PFSK-1 (cell line): ENCODE measurements at regions not wholly inside any gene's neighbourhood (a gene's known extent, or its start where the extent isn't known, plus 50 kb on each side); places are given as distances from the start of the nearest gene placed in this dataset.

Source experiments
- FOXP2 ChIP-seq: optimal IDR thresholded peaks from 2 replicates; pipeline ENCODE3; 2011; ENCODE audit warnings: borderline replicate concordance, control low read depth, inconsistent platforms; ENCODE audit not compliant: insufficient read depth; ENCODE audit errors: extremely low read length, extremely low read depth
- POLR2AphosphoS5 ChIP-seq: IDR thresholded peaks from 2 replicates; pipeline ENCODE4 v1.6.1; 2012; ENCODE audit warnings: low read depth, mild to moderate bottlenecking, control low read depth, low read length, moderate library complexity
- SIN3A ChIP-seq: IDR thresholded peaks from 2 replicates; pipeline ENCODE4 v1.6.1; 2012; ENCODE audit warnings: mild to moderate bottlenecking, low read length, moderate library complexity, borderline replicate concordance; ENCODE audit not compliant: insufficient read depth
- TAF1 ChIP-seq: IDR thresholded peaks from 2 replicates; pipeline ENCODE4 v1.6.1; 2012; ENCODE audit warnings: low read length, control low read depth, borderline replicate concordance; ENCODE audit not compliant: insufficient read depth
- TF ChIP-seq, protein P1 (sequence below), 2 experiments: IDR thresholded peaks; 2 replicates each; pipeline versions ENCODE4 v1.6.1 to v1.8.0; 2011 to 2012; ENCODE audit warnings: low read depth in 2 of 2, low read length in 2 of 2, control low read depth in 1 of 2, inconsistent platforms in 1 of 2, mild to moderate bottlenecking in 1 of 2, moderate library complexity in 1 of 2; ENCODE audit not compliant: insufficient read depth in 1 of 2

- TF ChIP-seq POLR2AphosphoS5: no peak
- TF ChIP-seq FOXP2: no peak
- TF ChIP-seq, protein P1, sequence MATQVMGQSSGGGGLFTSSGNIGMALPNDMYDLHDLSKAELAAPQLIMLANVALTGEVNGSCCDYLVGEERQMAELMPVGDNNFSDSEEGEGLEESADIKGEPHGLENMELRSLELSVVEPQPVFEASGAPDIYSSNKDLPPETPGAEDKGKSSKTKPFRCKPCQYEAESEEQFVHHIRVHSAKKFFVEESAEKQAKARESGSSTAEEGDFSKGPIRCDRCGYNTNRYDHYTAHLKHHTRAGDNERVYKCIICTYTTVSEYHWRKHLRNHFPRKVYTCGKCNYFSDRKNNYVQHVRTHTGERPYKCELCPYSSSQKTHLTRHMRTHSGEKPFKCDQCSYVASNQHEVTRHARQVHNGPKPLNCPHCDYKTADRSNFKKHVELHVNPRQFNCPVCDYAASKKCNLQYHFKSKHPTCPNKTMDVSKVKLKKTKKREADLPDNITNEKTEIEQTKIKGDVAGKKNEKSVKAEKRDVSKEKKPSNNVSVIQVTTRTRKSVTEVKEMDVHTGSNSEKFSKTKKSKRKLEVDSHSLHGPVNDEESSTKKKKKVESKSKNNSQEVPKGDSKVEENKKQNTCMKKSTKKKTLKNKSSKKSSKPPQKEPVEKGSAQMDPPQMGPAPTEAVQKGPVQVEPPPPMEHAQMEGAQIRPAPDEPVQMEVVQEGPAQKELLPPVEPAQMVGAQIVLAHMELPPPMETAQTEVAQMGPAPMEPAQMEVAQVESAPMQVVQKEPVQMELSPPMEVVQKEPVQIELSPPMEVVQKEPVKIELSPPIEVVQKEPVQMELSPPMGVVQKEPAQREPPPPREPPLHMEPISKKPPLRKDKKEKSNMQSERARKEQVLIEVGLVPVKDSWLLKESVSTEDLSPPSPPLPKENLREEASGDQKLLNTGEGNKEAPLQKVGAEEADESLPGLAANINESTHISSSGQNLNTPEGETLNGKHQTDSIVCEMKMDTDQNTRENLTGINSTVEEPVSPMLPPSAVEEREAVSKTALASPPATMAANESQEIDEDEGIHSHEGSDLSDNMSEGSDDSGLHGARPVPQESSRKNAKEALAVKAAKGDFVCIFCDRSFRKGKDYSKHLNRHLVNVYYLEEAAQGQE (IDR thresholded peaks at IDR 0.05; ENCODE audit: insufficient read depth in 1 of 2, low read depth in 2 of 2, low read length in 2 of 2): no peak
- no peak for TF ChIP-seq SIN3A
- no peak for TF ChIP-seq TAF1
Observed at GRCh38 chr6:78302411-78302810, 564.9 kb upstream of the IRAK1BP1 start.

GRCh38 chr6:78308025-78308424, 559.3 kb upstream of the IRAK1BP1 start:
- TF ChIP-seq POLR2AphosphoS5 (no peak), FOXP2 (no peak), SIN3A (no peak), TAF1 (no peak)
- TF ChIP-seq, protein P1 (IDR thresholded peaks at IDR 0.05; ENCODE audit: insufficient read depth in 1 of 2, low read depth in 2 of 2, low read length in 2 of 2): no peak

DNA sequence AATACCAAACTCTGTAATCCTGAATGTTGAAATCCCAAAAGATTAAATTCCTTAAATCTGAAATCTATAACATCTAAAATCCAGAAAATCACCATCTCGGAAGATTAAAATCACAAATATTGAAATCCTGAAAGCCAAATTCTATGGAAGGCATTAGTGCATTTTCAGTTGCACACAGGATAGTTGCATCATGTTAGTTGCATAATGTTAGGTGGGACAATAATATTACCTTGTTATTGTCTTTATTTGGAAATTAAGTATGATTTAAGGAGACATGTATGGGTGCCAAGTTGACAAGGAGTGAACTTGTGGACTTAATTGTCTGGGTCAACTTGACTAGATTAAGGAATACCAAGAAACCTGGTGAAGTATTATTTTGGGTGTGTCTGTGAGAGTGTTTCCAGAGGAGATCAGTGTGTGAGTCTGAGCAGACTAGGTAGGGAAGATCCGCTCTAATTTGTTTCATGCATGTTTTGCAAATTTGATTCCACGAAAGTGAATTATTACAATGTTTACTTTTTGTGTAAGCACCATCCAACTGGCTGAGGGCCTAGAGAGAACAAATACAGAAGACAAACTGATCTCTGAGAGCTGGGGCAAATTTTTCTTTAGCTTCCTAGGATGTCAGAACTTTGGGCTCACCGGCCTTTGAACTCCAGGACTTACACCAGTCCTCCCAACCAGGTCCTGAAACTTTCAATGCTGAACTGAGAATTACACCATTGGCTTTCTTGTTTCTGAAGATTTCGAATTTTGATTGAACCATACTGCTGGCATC, 545.1 kb upstream of the IRAK1BP1 start:
- no peak for TF ChIP-seq SIN3A
- no peak for TF ChIP-seq FOXP2
- no peak for TF ChIP-seq TAF1
- TF ChIP-seq, protein P1 (IDR thresholded peaks at IDR 0.05; ENCODE audit: insufficient read depth in 1 of 2, low read depth in 2 of 2, low read length in 2 of 2): no peak
- no peak for TF ChIP-seq POLR2AphosphoS5

GRCh38 chr6:78324213-78324612, 543.1 kb upstream of the IRAK1BP1 start:
- no peak for TF ChIP-seq FOXP2
- TF ChIP-seq, protein P1 (IDR thresholded peaks at IDR 0.05; ENCODE audit: insufficient read depth in 1 of 2, low read depth in 2 of 2, low read length in 2 of 2): no peak
- no peak for TF ChIP-seq POLR2AphosphoS5
- TF ChIP-seq SIN3A: no peak
- TF ChIP-seq TAF1: no peak

DNA sequence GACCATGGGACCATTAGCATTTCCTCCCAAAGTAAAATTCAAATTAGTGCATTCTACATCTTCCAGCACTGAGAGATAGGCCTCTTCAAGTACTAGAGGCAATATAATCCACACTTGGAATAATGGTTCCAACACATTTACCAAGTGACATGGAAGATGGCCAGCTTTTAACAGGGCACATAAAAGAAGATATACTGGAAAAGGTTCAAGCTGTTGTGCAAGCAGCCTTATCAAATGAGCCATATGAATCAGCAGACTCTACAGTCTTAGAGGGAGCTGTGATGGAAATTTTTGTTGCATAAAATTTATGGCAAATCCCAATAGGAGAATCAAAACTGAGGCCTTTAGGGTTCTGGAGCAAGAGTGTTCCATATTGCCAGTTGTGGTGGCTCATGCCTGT, 526.6 kb upstream of the IRAK1BP1 start:
- TF ChIP-seq SIN3A (no peak), FOXP2 (no peak), POLR2AphosphoS5 (no peak), TAF1 (no peak)
- TF ChIP-seq, protein P1 (IDR thresholded peaks at IDR 0.05; ENCODE audit: insufficient read depth in 1 of 2, low read depth in 2 of 2, low read length in 2 of 2): no peak
